Stomach (tissue), 8 donors: ENCODE measurements at regions not wholly inside any gene's neighbourhood (a gene's known extent, or its start where the extent isn't known, plus 50 kb on each side); places are given as distances from the start of the nearest gene placed in this dataset.
A peak's percentile ranks its signal among the peaks of the same experiment; 100 is the strongest.
"Not testable (repeated sequence)": the region's sequence is repeated elsewhere in the genome, so short reads cannot be mapped to it uniquely, and the experiment has no call there.

ENCODE experiments used
- DNase-seq, 2 donors: peaks; one replicate each; pipeline versions ENCODE4 v3.0.0 to v3.0.0-alpha.2; 2013 to 2019
- H3K27ac ChIP-seq, 5 donors: fragments of 200-600 bp in 4 of 5; sonication (generic) in 4 of 5; one replicate each; pipeline ENCODE4 v1.5.1; 2013 to 2019; ENCODE audit warnings: mild to moderate bottlenecking in 1 of 5, moderate library complexity in 1 of 5
- H3K27me3 ChIP-seq, 3 donors: fragments of 200-600 bp; sonication (generic); one replicate each; pipeline ENCODE4 v1.5.1; 2017 to 2019; ENCODE audit warnings: mixed run types in 1 of 3
- H3K36me3 ChIP-seq, 4 donors: fragments of 200-600 bp; sonication (generic); 1 replicate in 3 of 4; 2 replicates in 1 of 4; pipeline ENCODE4 v1.5.1; 2016 to 2019
- H3K4me1 ChIP-seq, 4 donors: fragments of 200-600 bp; sonication (generic); one replicate each; pipeline ENCODE4 v1.5.1; 2016 to 2019
- H3K4me3 ChIP-seq, 4 donors: fragments of 200-600 bp; sonication (generic) in 3 of 4; one replicate each; pipeline ENCODE4 v1.5.1; 2016 to 2019; ENCODE audit warnings: mild to moderate bottlenecking in 1 of 4
- H3K9me3 ChIP-seq, 4 donors: fragments of 200-600 bp; sonication (generic); one replicate each; pipeline ENCODE4 v1.5.1; 2016 to 2019
- EP300 ChIP-seq: sonication (generic); formaldehyde crosslinking; IDR thresholded peaks from one replicate; pipeline ENCODE4 v1.6.1; 2017; ENCODE audit warnings: antibody characterized with exemption
- POLR2A ChIP-seq, 4 donors: fragments of 450-650 bp; IDR thresholded peaks; one replicate each; pipeline ENCODE4 v1.6.1; 2016; ENCODE audit warnings: antibody characterized with exemption in 4 of 4, control low read depth in 2 of 4, mild to moderate bottlenecking in 1 of 4, moderate library complexity in 1 of 4
- POLR2AphosphoS5 ChIP-seq, 3 donors: sonication (generic); formaldehyde crosslinking; IDR thresholded peaks; one replicate each; pipeline ENCODE4 v1.6.1; 2016; ENCODE audit warnings: antibody characterized with exemption in 3 of 3
- WGBS, 5 donors: extraction: QIAGEN DNeasy Blood & Tissue Kit in 3 of 5; methylation state at CpG; one replicate each; pipeline versions ENCODE4 v1.1.5 to v1.1.7; 2013 to 2018; 5-methylcytosine and 5-hydroxymethylcytosine counted together
- intact Hi-C: fragments of 100-400 bp; cut with DNase I; formaldehyde crosslinking; loops from one replicate; pipeline ENCODE4 v1.15.1; 2023; ENCODE audit warnings: low total_unique reads
- TF ChIP-seq, protein P1 (sequence below), 7 experiments: fragments of 450-650 bp in 4 of 7; fragments of 200-600 bp in 3 of 7; sonication (generic) in 3 of 7; IDR thresholded peaks; one replicate each; pipeline ENCODE4 v1.5.1; 2016 to 2019; ENCODE audit warnings: antibody characterized with exemption in 7 of 7, control low read depth in 2 of 7, mild to moderate bottlenecking in 1 of 7
- donor health status: healthy with polysubstance abuse.
- donor health status: Bipolar disorder and iron deficiency.
- donor health status: healthy.

DNA sequence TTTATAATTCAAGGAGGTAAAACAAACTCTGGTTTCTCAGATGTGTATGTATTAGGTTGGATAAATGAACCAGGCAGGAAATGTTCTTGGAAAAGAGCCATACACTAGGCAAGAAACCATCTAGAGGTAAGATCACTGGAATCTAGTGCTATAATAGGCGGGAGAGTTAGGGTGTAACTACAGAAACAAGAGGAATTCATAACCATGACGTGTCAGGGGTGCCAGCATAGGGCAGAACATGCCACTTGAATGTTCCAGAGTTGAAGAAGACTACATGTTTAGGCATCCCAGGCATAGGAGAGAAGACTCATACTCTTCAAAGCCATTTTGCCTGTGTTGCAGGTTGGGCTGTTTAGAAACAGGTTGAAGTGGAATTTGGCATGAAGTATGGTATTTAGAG, 198.7 kb downstream of the CCNG2 start:
- Histone ChIP-seq H3K9me3 (no peaks in the 10 kb centered on the region), H3K27ac (no peak overlapping the region), H3K36me3 (no peaks in the 10 kb centered on the region), H3K4me1 (no peaks in the 10 kb centered on the region), H3K4me3 (no peak overlapping the region), H3K27me3 (no peaks in the 10 kb centered on the region)
- intact Hi-C loops: loop anchor here (5.0 kb wide), 1 partner anchor 118 kb away; no protein-coding TSS in a partner anchor
- DNase-seq: no peak
- 62 to 79% (median 69%) methylated on average over 2 of the region's 2 CpGs for WGBS, 5 donors
- TF ChIP-seq, protein P1, sequence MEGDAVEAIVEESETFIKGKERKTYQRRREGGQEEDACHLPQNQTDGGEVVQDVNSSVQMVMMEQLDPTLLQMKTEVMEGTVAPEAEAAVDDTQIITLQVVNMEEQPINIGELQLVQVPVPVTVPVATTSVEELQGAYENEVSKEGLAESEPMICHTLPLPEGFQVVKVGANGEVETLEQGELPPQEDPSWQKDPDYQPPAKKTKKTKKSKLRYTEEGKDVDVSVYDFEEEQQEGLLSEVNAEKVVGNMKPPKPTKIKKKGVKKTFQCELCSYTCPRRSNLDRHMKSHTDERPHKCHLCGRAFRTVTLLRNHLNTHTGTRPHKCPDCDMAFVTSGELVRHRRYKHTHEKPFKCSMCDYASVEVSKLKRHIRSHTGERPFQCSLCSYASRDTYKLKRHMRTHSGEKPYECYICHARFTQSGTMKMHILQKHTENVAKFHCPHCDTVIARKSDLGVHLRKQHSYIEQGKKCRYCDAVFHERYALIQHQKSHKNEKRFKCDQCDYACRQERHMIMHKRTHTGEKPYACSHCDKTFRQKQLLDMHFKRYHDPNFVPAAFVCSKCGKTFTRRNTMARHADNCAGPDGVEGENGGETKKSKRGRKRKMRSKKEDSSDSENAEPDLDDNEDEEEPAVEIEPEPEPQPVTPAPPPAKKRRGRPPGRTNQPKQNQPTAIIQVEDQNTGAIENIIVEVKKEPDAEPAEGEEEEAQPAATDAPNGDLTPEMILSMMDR (IDR thresholded peaks at IDR 0.05): no peak
- TF ChIP-seq EP300 (no peak), POLR2A (IDR thresholded peaks at IDR 0.05) (no peak), POLR2AphosphoS5 (IDR thresholded peaks at IDR 0.05) (no peak)

DNA sequence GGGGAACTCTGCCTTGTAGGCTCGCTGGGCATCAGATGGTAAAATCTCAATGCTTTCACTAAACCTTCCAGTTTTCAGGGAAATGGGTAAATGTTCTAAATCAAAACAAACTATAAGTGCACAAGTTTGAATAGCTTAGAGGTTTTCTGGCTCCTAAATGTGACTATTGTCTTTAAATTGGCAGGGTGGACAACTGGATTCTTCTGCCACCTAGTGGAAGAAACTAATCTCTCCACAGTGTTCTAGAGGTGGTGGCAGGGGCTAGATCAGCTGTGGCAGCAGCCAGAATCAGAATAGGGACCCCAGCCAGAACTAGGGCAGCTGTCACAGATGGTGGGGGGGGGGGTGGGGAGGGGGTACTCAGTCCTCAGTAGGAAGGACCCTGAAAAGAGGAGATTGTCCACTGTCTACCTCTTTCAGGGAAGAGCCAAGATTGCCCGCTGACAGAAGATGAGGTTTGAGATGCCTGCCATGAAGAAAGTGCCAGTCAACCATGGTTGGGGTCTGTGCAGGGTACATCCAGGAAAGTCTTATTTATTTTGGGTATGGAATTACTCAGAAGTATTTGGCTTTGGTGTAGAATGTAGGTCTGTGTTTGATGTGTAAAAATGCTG, 201.4 kb downstream of the CCNG2 start:
- Histone ChIP-seq H3K9me3 (no peaks in the 10 kb centered on the region), H3K4me3 (no peak overlapping the region), H3K36me3 (no peaks in the 10 kb centered on the region), H3K27me3 (no peaks in the 10 kb centered on the region), H3K27ac (no peak overlapping the region), H3K4me1 (no peaks in the 10 kb centered on the region)
- TF ChIP-seq, protein P1 (IDR thresholded peaks at IDR 0.05): peak in 4 of 7 experiments; percentile 18 to 60 (median 52)
- TF ChIP-seq POLR2AphosphoS5 (IDR thresholded peaks at IDR 0.05) (no peak), EP300 (no peak)
- WGBS, 5 donors: 79 to 90% (median 89%) methylated on average over 2 of the region's 2 CpGs
- intact Hi-C loops: loop anchor here (5.0 kb wide), 1 partner anchor 121 kb away; no protein-coding TSS in a partner anchor
- DNase-seq: peak in 1 of 2 donors; percentile 75

DNA sequence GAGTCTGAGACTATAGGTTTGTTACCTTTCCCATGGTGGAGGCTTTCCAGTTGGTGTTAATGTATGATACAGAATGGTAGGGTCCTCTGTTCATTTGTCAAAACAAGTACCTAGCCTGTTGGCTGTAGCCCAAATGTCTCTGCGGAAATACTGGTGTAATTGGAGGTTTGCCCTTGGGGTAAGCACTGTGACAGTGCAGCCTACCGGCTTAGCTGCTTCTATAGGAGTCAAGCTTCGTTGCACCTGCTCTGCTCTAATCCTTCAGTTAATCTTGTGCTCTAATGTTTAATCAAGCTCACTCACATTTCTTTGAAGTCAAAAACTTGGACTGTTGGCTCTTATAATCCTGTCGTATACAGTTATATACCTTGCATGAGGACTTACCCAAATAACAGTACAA, 203.4 kb downstream of the CCNG2 start:
- no peaks in the 10 kb centered on the region for H3K27me3 ChIP-seq
- no peak overlapping the region for H3K27ac ChIP-seq
- no peak for TF ChIP-seq POLR2A (IDR thresholded peaks at IDR 0.05)
- no peak for TF ChIP-seq POLR2AphosphoS5 (IDR thresholded peaks at IDR 0.05)
- TF ChIP-seq EP300: no peak
- TF ChIP-seq, protein P1 (IDR thresholded peaks at IDR 0.05): no peak
- H3K36me3 ChIP-seq: no peaks in the 10 kb centered on the region
- WGBS, 5 donors: 33 to 62% (median 43%) methylated on average over 4 of the region's 4 CpGs
- H3K4me1 ChIP-seq: no peaks in the 10 kb centered on the region
- H3K9me3 ChIP-seq: no peaks in the 10 kb centered on the region
- no peak overlapping the region for H3K4me3 ChIP-seq
- intact Hi-C loops: no loop called here
- DNase-seq: peak; percentile 29 to 30

DNA sequence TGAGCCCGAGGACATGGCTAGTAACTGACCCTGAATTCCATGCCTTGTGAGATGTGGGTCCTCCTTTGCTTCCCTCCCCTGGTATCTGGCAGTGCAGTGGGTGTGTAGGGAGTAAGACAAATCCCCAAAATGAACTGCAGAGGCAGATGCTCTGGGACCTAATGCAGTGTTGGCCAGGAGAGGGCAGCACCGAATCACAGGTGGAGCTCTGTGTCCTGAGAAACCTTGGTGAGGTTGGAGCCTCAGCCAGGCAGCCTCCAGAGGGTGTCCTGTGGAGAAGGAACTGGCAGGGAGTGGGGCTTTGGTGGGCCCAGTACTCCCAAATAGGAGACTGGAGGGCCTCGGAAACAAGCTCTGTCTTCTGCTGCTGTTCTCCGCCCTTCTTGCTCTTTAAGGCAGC, 209.9 kb downstream of the CCNG2 start:
- H3K4me3 ChIP-seq, H3K9me3 ChIP-seq, H3K36me3 ChIP-seq, DNase-seq, H3K27me3 ChIP-seq, intact Hi-C loops, H3K27ac ChIP-seq, H3K4me1 ChIP-seq: not testable (repeated sequence)
- TF ChIP-seq, protein P1 (IDR thresholded peaks at IDR 0.05): peak in 3 of 7 experiments; percentile 23 to 46 (median 23)
- WGBS, 5 donors: 22 to 61% (median 51%) methylated on average over 1 to 3 of the region's 4 CpGs
